Ramos (cell line): ENCODE measurements at regions not wholly inside any gene's neighbourhood (a gene's known extent, or its start where the extent isn't known, plus 50 kb on each side); places are given as distances from the start of the nearest gene placed in this dataset.

Experiments used
- in situ Hi-C: fragments of 300-500 bp; cut with MboI; formaldehyde crosslinking; loops from one replicate; pipeline ENCODE4 v1.14.3; 2022; ENCODE audit warnings: low sequenced_read_pairs; ENCODE audit not compliant: unreplicated experiment

DNA sequence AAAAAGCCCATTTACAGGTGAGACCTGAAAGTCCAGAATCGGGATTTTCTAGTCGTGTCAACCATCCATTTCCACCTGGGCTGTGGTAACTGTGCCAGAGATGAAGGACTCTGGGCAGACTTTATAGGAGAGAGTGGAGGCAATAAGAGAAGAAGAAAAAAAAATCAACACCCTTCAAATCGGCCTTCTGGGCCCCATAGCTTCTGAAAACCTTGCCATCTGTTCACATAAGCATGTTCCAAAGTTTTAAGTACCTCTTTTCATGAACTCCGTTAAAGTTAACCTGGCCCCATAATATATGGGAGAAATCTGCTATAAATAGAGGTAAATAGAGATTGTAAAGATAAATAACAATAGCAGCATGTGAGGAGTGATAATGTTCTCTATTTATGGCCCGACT is 470.5 kb downstream of the MIAT start:
- in situ Hi-C loops = no loop called here

DNA sequence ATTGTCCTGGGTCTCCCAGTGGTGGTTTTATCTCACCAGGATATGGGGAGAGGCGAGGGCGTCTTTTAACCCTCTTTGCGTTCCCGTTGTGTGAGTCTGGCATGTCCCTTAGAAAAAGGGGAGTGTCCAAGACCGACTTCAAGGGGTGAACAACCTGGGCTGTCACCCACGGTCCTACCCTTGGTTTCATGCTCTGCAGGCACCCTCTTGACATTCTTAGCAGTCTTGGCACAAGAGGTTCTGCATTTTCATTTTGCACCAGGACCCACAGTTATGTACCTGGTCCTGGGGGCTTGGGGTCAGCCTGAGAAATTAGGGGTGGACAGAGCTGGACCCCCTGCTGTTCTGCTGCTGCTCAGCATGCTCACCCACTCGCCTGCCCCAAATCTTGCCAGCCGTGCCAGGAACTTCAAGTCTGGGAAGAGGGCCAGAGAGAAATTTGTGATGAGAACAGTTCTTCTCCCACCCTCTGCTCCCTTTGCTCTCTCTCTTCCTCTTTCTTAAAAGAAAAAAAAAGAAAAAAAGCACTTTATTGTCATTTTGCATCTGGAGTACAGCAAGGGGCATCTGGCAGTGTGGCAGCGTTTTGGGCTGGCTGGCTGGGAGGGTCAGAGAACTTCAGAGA is 471.2 kb downstream of the MIAT start:
- in situ Hi-C loops = no loop called here

DNA sequence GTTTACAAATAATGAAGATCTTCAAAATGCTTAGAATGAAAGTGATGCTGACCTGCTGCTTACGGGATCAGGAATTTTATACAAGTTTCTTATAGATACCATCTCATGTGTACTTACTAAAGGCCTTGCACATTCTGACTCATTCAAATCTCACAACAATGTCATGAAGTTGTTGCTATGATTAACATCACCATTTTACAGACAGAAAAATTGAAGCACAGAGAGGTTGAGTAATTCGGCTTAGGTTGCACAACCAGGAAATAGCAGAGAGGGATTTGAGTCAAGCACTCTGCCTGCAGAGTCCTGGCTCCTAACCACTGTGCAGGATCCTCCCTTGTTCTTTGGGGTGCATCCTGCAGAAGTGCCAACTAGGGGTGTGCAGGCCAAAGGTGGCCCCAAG is 471.9 kb downstream of the MIAT start:
- in situ Hi-C loops = no loop called here

DNA sequence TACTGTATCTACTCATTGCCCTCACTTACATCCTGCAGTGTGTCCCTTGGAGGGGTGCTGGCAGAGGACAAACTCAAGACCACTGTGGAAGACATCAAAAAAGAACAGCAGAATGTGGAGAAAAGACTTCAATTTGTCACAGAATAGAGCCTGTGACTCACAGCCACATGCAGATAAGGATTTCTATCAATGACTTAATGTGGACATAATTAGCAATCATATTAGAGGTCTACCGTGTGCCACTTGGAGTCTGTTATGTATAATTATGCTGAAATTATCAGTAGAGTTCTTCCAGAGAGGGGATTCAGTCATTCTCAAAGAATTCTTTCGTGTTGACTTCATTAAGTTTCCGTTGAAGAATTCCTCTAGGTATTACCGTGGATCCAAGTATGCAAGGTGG is 473.5 kb downstream of the MIAT start:
- in situ Hi-C loops = no loop called here

DNA sequence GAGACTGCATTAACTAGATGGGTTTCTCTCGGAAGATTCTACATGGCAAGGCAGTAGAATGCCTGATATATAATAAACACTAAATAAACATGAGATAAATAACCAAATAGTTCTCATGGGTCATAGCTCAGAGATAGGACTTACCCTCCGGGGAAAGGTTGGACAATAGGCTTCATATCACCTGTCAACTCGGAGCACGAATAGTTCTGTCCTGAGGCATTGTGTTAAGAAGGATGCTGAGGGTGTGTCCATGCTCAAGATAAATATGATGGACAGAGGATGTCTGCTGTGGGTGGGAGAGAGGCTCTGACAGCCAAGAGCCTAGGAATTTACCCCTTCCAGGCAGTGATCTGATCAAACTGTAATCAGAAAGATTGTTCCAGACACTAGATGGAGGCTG is 474.0 kb downstream of the MIAT start:
- in situ Hi-C loops = no loop called here

DNA sequence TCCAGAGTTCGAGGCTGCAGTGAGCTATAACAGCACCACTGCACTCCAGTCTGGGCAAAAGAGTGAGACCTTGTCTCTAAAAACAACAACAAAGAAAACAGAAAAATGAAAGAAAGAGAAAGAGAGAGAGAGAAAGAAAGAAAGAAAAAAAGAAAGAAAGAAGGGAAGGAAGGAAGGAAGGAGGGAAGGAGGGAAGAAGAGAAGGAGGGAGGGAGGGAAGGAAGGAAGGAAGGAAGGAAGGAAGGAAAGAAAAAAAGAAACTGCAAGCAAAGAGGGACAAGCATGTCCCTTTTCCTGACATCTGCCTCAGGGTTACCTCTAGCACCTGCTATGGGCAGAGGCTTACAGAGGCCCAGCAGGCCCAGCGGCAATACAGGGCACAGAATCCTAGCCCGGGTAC is 475.0 kb downstream of the MIAT start:
- in situ Hi-C loops = no loop called here

DNA sequence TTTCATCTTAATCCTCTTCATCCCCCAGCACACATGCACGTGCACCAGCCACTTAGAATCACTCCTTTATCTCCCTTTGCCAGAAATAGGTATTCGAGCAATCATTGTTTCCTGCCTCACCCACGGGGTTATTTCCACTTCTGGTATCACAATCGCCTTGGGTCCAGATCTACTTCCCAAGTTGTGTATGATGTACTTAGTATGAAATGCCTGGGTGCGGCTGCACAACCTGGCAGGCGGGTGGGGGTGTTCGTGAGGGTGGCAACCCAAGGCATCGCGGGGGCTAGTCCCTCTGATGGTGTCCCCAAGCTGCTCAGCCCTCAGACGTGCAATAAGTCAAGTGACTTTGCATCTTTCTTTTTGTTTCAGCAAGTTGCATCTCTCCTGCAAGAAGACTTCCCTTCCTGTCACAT is 475.6 kb downstream of the MIAT start:
- in situ Hi-C loops = no loop called here

DNA sequence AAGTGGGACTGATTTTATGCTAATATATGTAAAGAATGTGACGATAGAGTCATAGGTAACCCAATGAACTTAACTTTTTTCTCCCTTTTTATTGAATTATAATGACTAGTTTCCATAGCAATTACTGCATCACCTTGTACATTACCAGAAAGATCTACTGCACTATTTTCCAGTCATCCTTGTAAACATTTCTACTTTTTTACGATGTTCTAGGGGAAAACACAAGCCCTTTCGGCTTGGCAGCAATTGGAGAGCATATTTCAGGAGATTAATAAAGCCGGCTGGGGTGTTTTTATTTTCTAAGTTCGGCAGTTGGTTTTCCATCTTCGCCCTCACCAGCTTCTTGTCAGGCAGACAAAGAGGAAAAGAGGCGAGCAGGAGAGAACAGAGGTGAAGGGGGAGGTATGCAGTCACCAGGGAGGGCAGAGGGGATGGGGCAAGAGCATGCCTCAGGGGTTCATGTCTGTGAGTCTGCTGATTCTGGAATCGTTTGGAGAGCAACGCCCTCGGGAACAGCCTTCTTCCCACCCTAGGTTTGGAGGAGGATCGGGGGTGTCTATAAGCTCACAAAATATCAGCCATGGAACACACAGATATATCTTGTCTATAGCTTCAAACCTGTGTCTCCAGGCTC is 476.4 kb downstream of the MIAT start:
- in situ Hi-C loops = no loop called here

DNA sequence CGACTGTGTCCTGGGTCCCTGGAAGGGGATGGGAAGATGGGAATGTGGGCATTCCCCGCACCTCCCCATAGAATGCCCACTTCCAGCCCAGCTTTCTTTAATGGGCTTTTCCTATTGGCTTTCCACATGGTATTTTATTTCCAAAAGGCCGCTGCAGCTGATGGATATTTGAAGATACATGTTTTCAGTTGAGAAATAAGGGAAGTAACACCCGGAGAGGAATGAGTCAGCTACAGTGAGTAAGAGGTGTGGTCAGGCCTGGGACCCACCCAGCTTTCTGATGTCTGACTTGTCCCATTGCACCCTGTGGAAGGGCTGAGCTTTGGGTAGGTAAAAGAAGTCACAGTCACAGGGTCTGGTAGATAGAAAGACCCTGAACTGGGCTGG is 476.9 kb downstream of the MIAT start:
- in situ Hi-C loops = no loop called here

DNA sequence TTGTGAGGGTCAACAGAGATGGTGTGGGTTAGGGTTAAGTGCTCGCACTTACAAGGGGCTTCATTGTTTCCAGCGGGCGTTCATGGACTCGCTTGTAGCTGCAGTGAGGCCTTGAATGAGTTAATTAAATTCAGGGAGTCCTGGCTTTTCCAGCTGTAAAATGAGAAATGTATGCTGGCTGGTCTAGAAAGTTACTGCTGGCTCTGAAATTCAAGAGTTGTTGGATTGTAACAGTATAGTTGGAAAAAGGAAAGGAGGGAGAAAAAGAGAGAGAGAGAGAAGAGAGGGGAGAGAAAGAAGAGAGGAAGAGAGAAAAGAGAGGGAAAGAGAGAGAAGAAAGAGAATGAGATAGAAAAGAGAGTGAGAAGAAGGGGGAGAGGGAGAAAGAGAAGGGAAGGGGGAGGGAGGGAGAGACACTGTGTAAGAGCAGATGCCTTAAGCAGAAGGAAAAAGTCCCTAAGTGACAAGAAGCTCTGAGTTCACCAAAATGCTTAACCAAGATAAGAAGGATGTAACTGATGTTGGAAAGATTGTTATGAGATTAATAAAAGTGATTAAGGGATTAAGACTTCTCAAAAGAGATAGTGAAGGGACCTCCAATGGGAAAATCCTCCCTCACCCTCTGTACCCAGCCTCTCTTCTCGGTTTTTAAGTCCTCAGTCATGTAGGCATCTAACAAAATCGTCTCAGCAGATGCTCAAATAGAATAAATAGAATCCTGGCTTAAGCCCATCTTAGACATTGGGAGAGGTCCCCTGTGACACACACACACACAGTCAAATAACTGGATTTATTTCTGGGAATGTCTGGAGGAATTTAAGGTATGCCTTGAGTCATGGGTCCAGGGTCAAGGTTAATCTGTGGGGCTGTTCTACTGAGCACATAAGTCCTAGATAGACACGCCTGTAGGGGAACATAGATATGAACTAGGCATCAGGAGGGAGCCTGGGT is 477.9 kb downstream of the MIAT start:
- in situ Hi-C loops = no loop called here

DNA sequence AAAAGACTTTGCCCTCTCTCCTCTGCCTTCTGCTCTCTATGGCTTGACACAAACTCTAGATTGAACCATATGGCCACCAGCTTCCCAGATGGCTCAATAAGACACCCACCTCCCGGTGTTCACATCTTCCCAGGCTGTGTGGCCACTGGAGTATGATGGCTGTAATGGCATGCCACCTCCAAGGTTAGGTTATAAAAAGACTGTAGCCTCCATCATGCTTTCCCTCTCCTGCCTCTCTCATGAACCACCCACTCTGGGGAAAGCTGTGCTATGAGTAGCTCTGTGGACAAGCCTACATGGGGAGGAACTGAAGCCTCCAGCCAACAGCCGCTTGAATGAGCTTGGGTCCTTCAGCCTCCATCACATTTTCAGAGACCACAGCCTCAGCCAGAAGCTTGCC is 479.2 kb downstream of the MIAT start:
- in situ Hi-C loops = no loop called here

DNA sequence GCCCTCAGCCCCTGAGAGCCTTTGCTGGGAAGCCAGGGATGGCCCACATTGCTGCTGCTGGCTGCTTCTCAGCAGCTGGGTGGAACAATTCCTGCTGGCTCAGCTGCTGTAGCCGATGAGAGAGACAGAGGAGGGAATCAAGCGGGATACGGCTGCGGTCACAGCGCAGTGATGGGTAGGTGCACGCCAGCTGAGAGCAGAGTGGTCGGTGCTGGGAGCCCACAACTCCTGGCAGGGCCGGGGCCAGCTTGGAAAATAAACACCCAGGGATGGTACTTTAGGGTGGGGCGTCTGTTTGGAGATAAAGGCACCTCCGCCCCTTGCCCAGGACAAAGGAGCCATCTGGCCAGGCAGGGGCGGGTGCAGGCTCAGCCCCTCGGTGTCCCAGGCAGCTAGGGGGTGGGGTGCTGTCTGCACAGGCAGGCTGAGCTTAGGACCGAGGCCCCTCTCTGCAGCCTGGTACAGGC is 480.5 kb downstream of the MIAT start:
- in situ Hi-C loops = no loop called here

DNA sequence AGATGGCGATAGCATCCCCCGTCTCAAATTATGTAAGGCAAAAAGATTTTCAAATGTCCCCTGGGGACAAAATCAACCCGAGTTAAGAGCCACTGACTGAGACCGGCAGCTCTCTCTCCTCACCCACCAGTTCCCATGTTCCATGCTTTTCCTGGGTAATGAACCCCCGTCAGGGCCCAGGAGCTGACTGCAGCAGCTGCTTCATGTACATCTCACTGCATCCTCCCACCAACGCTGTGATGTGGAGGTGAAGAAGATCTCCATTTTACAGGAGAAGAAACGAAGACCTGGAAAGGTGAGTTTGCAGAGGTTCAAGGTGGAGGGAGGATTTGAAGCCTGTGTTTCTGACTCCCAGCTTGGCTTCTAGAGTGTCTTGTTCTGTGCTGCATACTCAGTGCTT is 481.1 kb downstream of the MIAT start:
- in situ Hi-C loops = no loop called here

DNA sequence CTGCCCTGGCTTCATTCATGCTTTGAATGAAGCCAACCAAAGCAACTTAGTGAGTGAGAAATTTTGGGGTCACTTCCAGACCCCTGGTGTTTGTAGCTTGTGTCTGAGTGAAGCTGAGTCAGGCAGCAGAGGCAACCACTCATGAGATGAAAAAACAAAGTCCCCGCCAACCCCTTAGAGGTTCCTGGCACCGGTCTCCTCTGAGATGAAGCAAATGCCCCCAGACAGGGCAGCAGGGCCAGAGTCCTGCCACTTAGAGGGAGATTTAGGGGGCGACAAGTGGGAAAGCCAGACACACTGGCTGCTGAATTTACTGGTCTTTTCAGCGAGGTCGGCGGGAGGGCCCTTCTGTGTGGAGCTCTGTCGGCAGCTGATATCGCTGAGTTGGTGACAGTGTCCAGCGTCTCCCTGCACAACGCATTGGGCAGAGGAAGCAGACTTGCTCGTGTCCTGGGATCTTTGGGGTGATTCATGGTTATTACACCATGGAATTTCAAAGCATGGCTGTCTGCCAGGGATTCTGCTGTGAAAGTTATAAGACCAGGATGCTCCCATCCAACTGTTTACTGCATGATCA is 482.6 kb downstream of the MIAT start:
- in situ Hi-C loops = no loop called here

DNA sequence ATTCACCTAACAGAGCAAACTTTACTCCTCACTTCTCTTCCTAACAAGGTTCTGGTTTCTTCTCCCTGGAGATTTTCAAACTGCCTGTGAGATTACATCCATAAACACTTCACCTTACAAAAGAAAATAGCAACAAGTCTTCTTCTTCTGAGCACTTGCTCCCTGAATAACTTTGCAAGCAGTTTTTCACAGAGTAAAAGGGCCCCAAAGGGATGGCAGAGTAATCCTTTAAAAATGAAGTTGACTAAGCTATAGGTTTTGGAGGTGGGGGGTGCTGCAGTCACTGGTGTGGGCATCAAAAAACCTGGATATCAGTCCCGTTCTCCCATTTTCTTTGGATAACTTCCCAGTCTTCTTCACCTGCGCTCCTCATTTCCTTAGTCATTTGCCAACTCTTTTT is 484.9 kb downstream of the MIAT start:
- in situ Hi-C loops = no loop called here

DNA sequence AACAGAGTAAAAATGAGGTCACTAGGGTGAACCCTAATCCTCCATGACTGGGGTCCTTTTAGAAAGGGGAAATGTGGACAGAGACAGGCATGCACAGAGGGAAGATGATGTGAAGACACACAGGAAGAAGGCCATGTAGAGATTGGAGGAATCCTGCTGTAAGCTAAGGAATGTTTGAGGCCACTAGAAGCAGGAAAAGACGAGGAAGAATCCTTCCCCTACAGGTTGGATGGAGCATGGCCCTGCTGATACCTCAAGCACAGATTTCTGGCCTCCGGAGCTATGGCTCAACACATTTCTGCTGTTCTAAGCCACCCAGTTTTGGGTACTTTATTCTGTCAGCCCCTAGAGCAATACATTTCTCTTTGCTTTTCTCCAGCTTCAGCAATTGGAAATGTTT is 486.9 kb downstream of the MIAT start:
- in situ Hi-C loops = no loop called here

DNA sequence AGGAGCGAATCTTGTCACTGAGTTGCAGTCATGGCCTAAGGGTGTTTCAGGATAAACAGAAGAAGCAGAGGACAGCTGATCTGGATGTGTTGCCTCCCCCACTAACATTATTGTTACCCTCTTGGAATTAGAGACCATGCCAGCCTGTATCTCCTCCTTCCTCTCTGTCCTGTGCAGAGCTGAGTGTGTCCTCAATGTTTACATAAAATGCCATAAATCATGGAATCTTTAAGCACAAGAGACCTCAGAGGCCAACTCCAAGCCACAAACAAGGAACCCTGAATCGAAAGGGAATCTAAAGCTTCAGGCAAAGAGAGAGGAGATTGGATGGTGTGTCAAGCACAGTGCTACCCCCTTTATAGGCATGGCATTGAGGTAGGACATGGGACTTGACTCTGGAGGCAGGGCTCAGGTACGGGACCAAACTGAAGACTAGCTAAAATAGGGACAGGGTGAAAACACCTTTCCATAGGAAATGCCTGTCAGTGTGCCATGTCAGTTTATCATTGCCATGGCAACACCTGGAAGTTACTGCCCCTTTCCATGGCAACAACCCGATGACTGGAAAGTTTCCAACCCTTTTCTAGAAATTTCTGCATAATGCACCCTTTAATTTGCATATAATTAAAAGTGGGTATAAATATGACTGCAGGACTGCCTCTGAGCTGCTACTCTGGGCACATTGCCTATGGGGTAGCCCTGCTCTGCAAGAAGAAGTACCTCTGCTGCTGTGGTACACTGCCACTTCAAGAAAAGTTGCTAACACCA is 489.7 kb downstream of the MIAT start:
- in situ Hi-C loops = no loop called here

DNA sequence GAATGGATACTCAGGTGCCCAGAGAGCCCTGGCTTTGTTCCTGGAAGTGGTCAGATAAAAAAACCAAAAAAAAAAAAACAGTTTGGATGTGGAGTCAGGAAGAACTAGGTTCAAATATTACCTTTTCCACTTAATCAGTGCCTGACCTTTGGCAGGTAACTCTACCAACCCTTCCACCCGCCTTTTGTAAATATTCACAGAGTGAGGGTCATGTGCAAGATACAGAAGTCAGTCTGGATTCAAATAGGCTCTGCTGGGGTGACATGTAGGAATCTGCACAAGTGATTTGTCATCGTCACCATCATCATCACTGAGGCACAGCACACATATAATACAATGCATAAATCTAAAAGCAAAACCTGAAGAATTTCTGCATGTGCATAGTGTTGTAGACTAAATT is 490.7 kb downstream of the MIAT start:
- in situ Hi-C loops = no loop called here

DNA sequence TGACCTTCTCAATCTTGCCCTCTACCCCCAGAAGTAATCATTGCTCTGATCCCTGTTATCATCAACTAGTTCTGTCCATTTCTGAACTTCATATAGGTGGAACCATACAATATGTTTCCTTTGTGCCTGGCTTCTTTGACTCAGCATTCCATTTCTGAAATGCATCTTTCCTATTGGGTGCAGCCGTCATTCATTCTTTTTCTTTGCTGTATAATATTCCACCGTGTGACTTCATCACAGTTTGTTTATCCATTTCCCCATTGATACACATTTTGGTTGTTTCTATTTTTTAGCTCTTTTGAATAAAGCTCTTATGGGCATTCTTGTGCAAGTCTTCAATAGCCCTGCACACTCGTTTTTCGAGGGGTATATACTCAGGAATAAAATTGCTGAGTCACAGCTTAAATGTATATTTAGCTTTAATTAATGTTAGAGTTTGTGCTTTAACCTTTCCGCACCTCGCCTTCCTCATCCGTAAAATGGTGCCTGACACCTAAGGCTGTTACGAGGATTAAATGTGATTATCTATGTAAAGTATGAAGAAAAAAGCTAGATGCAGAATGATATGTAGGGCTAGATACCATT is 491.6 kb downstream of the MIAT start:
- in situ Hi-C loops = no loop called here
